Lower leg skin (tissue), 3 donors: ENCODE measurements at regions not wholly inside any gene's neighbourhood (a gene's known extent, or its start where the extent isn't known, plus 50 kb on each side); places are given as distances from the start of the nearest gene placed in this dataset.

Source experiments
- POLR2A ChIP-seq, 2 donors: fragments of 450-650 bp; IDR thresholded peaks; one replicate each; pipeline ENCODE4 v1.6.1; 2016 to 2017; ENCODE audit warnings: antibody characterized with exemption in 2 of 2, mild to moderate bottlenecking in 1 of 2, moderate library complexity in 1 of 2
- TF ChIP-seq, protein P1 (sequence below), 3 donors: fragments of 450-650 bp; IDR thresholded peaks; one replicate each; pipeline ENCODE4 v1.5.1; 2016; ENCODE audit warnings: antibody characterized with exemption in 3 of 3, mild to moderate bottlenecking in 3 of 3, moderate library complexity in 2 of 3

DNA sequence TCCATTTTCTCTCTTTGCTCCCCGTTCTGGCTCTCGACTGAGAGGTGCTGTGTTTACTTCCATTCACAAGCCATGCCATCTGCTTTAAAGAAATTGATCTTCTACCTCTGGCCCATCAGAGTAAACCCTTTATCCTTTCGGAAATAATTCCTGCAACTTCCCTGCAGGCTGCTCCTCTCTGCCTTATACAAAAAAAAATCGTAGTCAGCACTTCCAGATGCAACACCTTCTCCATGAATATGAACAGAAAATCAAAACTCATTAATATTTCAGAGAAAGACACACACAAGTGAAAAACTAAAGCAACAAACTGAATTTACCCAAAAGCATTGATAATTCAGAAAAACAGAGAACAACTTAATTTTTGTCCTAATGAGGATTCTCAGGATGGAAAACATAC is 127.6 kb upstream of the FSCB start:
- TF ChIP-seq, protein P1, sequence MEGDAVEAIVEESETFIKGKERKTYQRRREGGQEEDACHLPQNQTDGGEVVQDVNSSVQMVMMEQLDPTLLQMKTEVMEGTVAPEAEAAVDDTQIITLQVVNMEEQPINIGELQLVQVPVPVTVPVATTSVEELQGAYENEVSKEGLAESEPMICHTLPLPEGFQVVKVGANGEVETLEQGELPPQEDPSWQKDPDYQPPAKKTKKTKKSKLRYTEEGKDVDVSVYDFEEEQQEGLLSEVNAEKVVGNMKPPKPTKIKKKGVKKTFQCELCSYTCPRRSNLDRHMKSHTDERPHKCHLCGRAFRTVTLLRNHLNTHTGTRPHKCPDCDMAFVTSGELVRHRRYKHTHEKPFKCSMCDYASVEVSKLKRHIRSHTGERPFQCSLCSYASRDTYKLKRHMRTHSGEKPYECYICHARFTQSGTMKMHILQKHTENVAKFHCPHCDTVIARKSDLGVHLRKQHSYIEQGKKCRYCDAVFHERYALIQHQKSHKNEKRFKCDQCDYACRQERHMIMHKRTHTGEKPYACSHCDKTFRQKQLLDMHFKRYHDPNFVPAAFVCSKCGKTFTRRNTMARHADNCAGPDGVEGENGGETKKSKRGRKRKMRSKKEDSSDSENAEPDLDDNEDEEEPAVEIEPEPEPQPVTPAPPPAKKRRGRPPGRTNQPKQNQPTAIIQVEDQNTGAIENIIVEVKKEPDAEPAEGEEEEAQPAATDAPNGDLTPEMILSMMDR (IDR thresholded peaks at IDR 0.05), result no peak
- TF ChIP-seq POLR2A (IDR thresholded peaks at IDR 0.05), result no peak
